Panc1 (cell line): ENCODE measurements at regions not wholly inside any gene's neighbourhood (a gene's known extent, or its start where the extent isn't known, plus 50 kb on each side); places are given as distances from the start of the nearest gene placed in this dataset.

ENCODE experiments used
- ATAC-seq: fragments of 200-7000 bp; cut with Tn5 transposase; 2 replicates; pipeline ENCODE4 v1.9.1; 2020; ENCODE audit warnings: mild to moderate bottlenecking, moderate library complexity
- BruUV-seq: library from RNA; stranded (reverse); fragments of 400-500 nt; replicated peaks from 2 replicates; lab custom pipeline; 2021; lab: Mats Ljungman, UMichigan
- CTCF ChIA-PET: fragments of 300-600 bp; sonication (Branson Sonifier 250); formaldehyde crosslinking; loops from one replicate; lab custom pipeline; 2022; ENCODE audit warnings: antibody characterized with exemption; lab: Charles Lee
- POLR2A ChIA-PET: fragments of 300-600 bp; sonication (Branson Sonifier 250); formaldehyde crosslinking; loops from one replicate; lab custom pipeline; 2022; ENCODE audit warnings: antibody characterized with exemption; lab: Charles Lee
- DNase-seq: peaks from one replicate; pipeline ENCODE4 v3.0.0-alpha.2; 2010; ENCODE audit warnings: low read depth, low spot score
- H3K27ac ChIP-seq: 2 replicates; pipeline ENCODE4 v1.5.1; 2011; ENCODE audit warnings: mild to moderate bottlenecking, low read length, inconsistent platforms
- H3K27me3 ChIP-seq: fragments of 200-500 bp; sonication (Bioruptor generic); 2 replicates; pipeline ENCODE4 v1.6.0; 2014; ENCODE audit warnings: low read length, inconsistent platforms; ENCODE audit not compliant: control insufficient read depth, insufficient read depth
- H3K36me3 ChIP-seq: fragments of 200-500 bp; sonication (Bioruptor generic); 2 replicates; pipeline ENCODE4 v1.5.1; 2014; ENCODE audit warnings: inconsistent platforms, mild to moderate bottlenecking, low read length, moderate library complexity; ENCODE audit not compliant: control insufficient read depth, insufficient read depth
- H3K4me1 ChIP-seq: 2 replicates; pipeline ENCODE4 v1.5.1; 2011; ENCODE audit warnings: inconsistent platforms, mild to moderate bottlenecking, low read length, moderate library complexity; ENCODE audit not compliant: control insufficient read depth, insufficient read depth
- H3K4me3 ChIP-seq, 2 experiments: 2 replicates each; pipeline ENCODE4 v1.5.1; 2011 to 2012; ENCODE audit warnings: low read depth in 2 of 2, low read length in 2 of 2, mild to moderate bottlenecking in 2 of 2, inconsistent platforms in 1 of 2, moderate library complexity in 1 of 2
- H3K9me3 ChIP-seq: fragments of 200-500 bp; sonication (Bioruptor generic); 2 replicates; pipeline ENCODE4 v1.5.1; 2014; ENCODE audit warnings: low read depth, mild to moderate bottlenecking, inconsistent platforms, low read length, moderate library complexity; ENCODE audit not compliant: control insufficient read depth, insufficient read depth
- CTCF ChIP-seq: fragments of 450-650 bp; IDR thresholded peaks from 2 replicates; pipeline ENCODE4 v1.5.1; 2017; ENCODE audit warnings: mild to moderate bottlenecking
- POLR2AphosphoS5 ChIP-seq: IDR thresholded peaks from 2 replicates; pipeline ENCODE4 v1.6.1; 2012; ENCODE audit warnings: mild to moderate bottlenecking, low read depth, low read length, moderate library complexity
- REST ChIP-seq, 2 experiments: IDR thresholded peaks; 2 replicates each; pipeline ENCODE4 v1.6.1; 2011 to 2012; ENCODE audit warnings: low read depth in 2 of 2, control low read depth in 1 of 2, low read length in 1 of 2, mild to moderate bottlenecking in 1 of 2, moderate library complexity in 1 of 2; ENCODE audit not compliant: insufficient read depth in 1 of 2
- SIN3A ChIP-seq: IDR thresholded peaks from 2 replicates; pipeline ENCODE4 v1.6.1; 2012; ENCODE audit warnings: low read depth, mild to moderate bottlenecking, low read length, moderate library complexity, borderline replicate concordance; ENCODE audit not compliant: insufficient read depth
- TCF7L2 ChIP-seq: IDR thresholded peaks from 2 replicates; pipeline ENCODE4 v1.6.1; 2011; ENCODE audit warnings: mild to moderate bottlenecking, low read depth, low read length, inconsistent platforms
- in situ Hi-C: cut with HindIII; loops from 2 replicates; pipeline ENCODE4 v1.10.0; 2016; ENCODE audit warnings: low sequenced_read_pairs, low pct_unique_long_range_greater_than_20kb
- intact Hi-C: fragments of 100-400 bp; cut with micrococcal nuclease; formaldehyde crosslinking; loops from one replicate; pipeline ENCODE4 v1.10.0; 2022; ENCODE audit not compliant: unreplicated experiment

DNA sequence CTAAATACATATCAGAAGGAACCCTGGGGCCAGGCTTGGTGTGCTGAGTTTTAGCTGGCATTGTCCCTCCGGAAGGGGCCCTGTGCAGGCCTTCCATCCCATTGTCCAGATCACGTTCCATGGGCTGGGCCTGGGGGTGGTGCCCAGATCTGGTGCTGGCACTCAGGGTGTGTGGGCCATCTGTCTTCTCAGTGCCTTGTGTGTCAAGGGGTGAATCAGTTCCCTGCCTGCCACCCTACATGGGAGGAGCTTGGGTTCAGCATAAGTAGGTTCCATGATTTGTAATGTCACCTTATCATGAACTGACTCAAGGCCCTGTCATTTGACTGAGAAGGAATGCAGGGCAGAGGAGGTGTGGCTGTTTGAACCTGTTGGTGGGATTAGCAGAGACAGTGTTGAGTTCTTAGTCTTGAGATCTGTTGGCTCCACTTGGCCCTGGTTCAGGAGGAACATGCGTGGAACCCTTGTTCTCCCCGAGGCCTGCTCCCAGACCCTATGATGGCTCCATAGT is 176.8 kb downstream of the MACROH2A1 start:
- no peaks in the 10 kb centered on the region for H3K36me3 ChIP-seq
- ATAC-seq (no peak), DNase-seq (no peak)
- H3K9me3 ChIP-seq: no peaks in the 10 kb centered on the region
- CTCF ChIA-PET: no interaction called here
- POLR2A ChIA-PET: no interaction called here
- no peak overlapping the region for H3K27ac ChIP-seq
- no TSS peak for BruUV-seq
- H3K4me3 ChIP-seq: no peak overlapping the region
- H3K4me1 ChIP-seq: no peaks in the 10 kb centered on the region
- H3K27me3 ChIP-seq: no peaks in the 10 kb centered on the region
- no peak for TF ChIP-seq CTCF
- no peak for TF ChIP-seq TCF7L2
- no peak for TF ChIP-seq REST (IDR thresholded peaks at IDR 0.05; ENCODE audit: insufficient read depth in 1 of 2, low read depth in 2 of 2, low read length in 1 of 2)
- no peak for TF ChIP-seq SIN3A
- no peak for TF ChIP-seq POLR2AphosphoS5
- in situ Hi-C loops (no loop called here), intact Hi-C loops (no loop called here)

DNA sequence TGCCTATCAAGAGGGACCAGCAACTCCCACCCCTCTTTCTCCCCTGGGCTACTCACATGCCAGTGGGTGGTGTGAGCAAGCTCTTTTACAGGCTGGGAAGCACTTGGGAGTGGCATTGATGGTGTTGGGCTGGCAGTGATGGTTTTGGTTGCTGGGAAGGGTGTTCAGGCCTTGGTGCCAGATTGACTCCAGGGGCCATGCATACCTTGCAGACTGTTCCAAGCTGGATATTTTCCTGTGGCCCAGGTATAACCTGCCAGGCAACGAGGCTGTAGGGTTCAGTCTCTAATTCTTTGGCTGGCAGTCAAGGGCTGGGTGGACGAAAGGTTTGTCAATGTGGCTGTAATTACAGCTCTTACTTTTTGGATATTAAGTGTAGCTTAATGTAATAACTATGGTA is 177.3 kb downstream of the MACROH2A1 start:
- no peak overlapping the region for H3K27ac ChIP-seq
- no peaks in the 10 kb centered on the region for H3K36me3 ChIP-seq
- no peak overlapping the region for H3K4me3 ChIP-seq
- no peaks in the 10 kb centered on the region for H3K4me1 ChIP-seq
- ChIA-PET POLR2A (no interaction called here), CTCF (no interaction called here)
- DNase-seq (no peak), ATAC-seq (no peak)
- intact Hi-C loops (no loop called here), in situ Hi-C loops (no loop called here)
- H3K27me3 ChIP-seq: no peaks in the 10 kb centered on the region
- no TSS peak for BruUV-seq
- TF ChIP-seq TCF7L2 (no peak), REST (IDR thresholded peaks at IDR 0.05; ENCODE audit: insufficient read depth in 1 of 2, low read depth in 2 of 2, low read length in 1 of 2) (no peak), SIN3A (no peak), CTCF (no peak), POLR2AphosphoS5 (no peak)
- no peaks in the 10 kb centered on the region for H3K9me3 ChIP-seq
